GM04503 (cell line): ENCODE measurements at regions not wholly inside any gene's neighbourhood (a gene's known extent, or its start where the extent isn't known, plus 50 kb on each side); places are given as distances from the start of the nearest gene placed in this dataset.
"Not testable (repeated sequence)": the region's sequence is repeated elsewhere in the genome, so short reads cannot be mapped to it uniquely, and the experiment has no call there.

Source experiments
- DNase-seq: peaks from one replicate; pipeline ENCODE4 v3.0.0-alpha.2; 2012; ENCODE audit warnings: low read depth

GRCh38 chr2:180291552-180292421 is 284.7 kb upstream of the CWC22 start:
- no peak for DNase-seq

GRCh38 chr2:180291060-180291459 is 284.0 kb upstream of the CWC22 start:
- DNase-seq: peak; percentile 39

DNA sequence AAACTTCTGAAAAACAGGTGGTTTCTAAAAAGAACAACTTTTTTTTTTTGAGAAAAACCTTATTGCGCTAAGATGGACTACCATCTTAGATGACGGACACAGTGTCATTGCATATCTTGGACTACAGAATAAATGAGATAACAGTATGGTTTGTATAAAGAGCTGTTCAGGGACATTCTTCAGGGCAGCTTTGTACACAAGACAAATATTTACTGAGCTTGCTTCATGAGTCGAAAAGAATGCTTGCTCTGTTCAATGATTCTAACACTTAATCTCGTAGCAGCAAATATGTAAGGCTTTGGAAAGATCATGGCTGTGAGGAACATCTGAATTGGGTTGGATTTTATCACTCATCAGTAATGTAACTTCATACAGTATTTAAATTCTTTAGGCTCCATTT is 282.5 kb upstream of the CWC22 start:
- DNase-seq: no peak

- no peak for DNase-seq
Measured at GRCh38 chr2:180279581-180279980, 272.5 kb upstream of the CWC22 start.

DNA sequence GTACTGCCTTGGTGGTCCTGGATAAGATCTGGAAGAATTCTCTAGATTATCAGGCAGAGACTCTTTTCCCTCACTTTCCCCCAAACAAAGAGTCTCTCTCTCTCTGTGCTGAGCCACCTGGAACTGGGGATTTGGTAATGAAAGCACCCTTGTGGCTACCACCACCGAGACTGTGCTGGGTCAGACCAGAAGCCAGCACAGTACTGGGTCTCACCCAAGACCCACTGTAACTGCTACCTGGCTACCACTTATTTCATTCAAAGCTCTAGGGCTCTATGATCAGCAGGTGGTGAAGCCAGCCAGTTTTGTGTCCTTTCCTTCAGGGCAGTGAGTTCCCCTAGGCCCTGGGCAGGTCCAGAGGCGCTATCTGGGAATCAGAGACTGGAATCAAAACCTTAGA is 269.6 kb upstream of the CWC22 start:
- no peak for DNase-seq

- DNase-seq: no peak
Measured at GRCh38 chr2:180268006-180268405, 260.9 kb upstream of the CWC22 start.

DNA sequence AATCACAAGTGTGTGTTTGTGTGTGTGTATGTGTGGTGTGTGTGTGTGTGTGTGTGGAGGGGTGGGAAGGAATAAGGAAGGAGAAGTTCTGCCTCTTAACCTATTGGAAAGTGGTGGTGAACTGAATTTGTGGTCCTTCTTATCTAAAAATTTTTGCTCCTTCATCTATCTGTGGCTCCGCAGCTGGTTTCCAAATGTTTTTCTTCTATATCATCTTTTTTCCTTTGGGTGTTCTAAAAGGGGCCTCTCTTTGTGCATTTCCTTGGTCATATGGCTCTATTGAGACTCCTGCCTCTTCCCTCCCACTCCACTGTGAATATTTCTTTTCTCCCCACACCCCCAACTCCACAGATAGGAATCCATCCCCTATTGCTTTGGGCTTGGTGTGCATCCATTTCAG is 254.9 kb upstream of the CWC22 start:
- no peak for DNase-seq

GRCh38 chr2:180258579-180258978 is 251.5 kb upstream of the CWC22 start:
- DNase-seq: no peak

- DNase-seq: no peak
Measured at GRCh38 chr2:180258041-180258537, 251.0 kb upstream of the CWC22 start.

GRCh38 chr2:180257247-180257646 is 250.2 kb upstream of the CWC22 start:
- DNase-seq: no peak

DNA sequence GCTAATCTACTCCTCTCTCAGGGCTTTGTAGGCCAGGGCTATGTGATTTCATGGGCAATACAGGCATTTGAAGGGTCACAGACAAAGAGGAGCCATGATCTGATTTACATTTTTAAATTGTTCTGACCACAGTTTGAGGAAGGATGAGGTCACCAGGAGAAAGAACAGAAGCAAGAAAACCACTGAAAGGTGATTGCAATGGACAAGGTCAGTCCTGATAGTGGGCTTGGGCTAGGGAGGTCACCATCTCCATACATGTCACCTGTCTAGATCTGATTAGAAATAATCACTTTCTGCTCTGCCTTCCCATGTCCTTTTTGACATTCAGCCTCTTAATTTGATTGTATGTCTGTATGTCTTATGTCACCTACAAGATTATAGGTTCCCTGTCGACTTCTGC is 248.9 kb upstream of the CWC22 start:
- no peak for DNase-seq

- DNase-seq: no peak
Measured at GRCh38 chr2:180254872-180255271, 247.8 kb upstream of the CWC22 start.

DNA sequence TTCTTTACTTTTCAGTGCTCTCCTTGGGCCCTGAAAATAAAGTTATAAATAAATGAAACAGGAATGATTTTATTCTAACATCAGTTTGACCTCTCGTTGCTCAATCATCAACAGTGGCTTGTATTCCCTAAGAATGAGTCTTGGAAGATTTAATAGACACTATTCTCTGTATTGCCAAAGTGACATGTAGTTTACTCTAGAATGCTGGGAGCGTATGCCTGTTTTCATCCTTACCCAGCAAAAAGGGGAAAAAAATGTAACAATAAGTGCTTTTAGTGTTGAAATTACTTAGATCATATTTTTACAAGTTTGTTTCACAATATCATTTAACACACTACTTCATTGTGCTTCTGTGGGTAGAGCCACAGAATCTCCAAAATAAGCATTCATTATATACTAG is 240.6 kb upstream of the CWC22 start:
- no peak for DNase-seq

GRCh38 chr2:180246268-180246667 is 239.2 kb upstream of the CWC22 start:
- no peak for DNase-seq

DNA sequence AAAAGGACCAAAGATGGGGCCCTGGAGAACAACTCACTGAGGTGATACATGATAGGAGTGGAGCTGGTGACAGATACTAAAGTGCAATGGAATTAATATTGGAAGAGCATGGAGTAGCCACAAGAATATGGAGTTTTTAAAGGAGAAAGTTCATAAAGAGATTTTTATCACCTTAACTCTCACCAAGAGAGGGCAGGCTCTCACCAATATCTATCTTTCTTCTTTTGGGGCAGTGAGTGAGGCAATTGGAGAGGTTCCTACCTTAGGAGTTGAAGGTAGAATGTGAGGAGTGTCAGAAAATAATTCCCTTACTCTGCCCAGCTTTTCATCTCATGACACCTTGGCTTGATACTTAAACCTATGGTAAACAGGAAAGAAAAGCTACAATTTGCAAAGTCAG is 233.7 kb upstream of the CWC22 start:
- no peak for DNase-seq

DNA sequence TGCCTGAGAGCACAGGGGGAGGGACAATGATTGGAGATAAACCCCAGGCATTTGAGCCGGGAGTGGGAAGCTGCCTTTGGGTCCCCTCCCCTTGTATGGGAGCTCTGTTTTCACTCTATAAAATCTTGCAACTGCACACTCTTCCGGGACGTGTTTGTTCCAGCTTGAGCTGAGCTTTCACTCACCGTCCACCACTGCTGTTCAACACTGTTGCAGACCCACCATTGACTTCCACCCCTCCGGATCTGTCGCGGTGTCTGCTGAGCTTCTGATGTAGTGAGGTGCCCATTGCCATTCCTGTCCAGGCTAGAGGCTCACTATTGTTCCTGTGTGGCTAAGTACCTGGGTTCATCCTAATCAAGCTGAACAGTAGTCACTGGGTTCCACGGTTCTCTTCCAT is 231.6 kb upstream of the CWC22 start:
- no peak for DNase-seq

- not testable (repeated sequence) for DNase-seq
Measured at GRCh38 chr2:180236061-180236460, 229.0 kb upstream of the CWC22 start.

DNA sequence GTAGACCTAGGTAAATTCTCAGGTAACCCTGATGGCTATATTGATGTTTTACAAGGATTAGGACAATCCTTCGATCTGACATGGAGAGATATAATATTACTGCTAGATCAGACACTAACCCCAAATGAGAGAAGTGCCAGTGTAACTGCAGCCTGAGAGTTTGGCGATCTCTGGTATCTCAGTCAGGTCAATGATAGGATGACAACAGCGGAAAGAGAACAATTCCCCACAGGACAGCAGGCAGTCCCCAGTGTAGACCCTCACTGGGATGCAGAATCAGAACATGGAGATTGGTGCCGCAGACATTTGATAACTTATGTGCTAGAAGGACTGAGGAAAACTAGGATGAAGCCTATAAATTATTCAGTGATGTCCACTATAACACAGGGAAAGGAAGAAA is 228.4 kb upstream of the CWC22 start:
- DNase-seq: not testable (repeated sequence)

GRCh38 chr2:180234991-180235390 is 227.9 kb upstream of the CWC22 start:
- DNase-seq: not testable (repeated sequence)

DNA sequence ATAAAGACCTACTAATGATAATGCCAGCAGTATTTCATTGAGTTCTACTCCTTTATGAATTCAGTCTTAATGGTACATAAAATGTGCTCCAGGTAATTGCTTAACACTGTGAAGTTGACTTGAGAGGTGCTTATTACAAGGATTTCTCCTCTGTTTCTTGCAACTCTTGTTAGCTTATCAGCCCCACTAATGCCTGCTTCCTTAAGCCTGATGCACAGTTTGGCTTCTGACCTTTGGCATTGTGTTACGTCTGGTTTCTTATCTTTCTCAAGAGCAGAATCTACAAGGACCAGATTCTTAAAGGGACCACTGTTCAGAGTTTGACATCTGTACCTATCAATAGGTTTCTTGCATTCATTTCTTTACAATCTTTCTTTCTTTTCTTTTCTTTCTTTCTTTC is 223.9 kb upstream of the CWC22 start:
- DNase-seq: no peak

DNA sequence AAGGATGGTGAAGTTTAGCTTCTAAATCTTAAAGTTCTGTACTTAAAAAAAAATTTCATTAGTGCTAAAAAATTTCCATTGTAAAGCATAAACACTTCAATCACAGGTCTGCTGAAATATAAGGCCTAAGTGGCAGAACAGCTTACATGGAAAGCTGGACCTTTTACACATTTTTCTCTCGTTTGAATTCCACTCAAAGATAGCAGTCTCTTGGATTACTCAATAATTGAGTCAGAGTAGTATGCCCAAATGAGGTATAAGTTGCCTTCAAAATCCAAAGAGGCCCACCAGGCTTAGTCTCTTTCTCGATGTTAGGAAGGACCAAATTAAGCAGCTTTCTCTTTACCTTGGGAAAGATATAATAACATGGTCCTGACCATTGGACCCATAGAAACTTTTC is 220.4 kb upstream of the CWC22 start:
- DNase-seq: no peak

GRCh38 chr2:180225118-180225517 is 218.0 kb upstream of the CWC22 start:
- no peak for DNase-seq

GRCh38 chr2:180222644-180223043 is 215.5 kb upstream of the CWC22 start:
- DNase-seq: peak; percentile 83

GRCh38 chr2:180219491-180219890 is 212.4 kb upstream of the CWC22 start:
- peak; percentile 76 for DNase-seq
